ENCODE measurements at regions not wholly inside any gene's neighbourhood (a gene's known extent, or its start where the extent isn't known, plus 50 kb on each side); places are given as distances from the start of the nearest gene placed in this dataset.
"Not testable (repeated sequence)": the region's sequence is repeated elsewhere in the genome, so short reads cannot be mapped to it uniquely, and the experiment has no call there.

DNA sequence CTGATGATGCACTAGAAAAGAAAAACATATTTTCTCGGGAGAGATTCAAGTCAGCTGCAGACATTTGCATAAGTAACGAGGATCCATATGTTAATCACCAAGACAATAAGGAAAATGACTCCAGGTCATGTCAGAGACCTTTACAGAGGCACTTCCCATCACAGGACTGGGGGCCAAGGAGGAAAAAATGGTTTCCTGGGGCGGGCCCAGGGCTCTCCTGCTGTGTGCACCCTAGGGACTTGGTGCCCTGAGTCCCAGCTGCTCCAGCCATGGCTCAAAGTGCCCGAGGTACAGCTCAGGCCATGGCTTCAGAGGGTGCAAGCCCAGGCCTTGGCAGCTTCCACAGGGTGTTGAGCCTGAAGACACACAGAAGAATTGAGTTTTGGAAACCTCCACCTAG lies 415.4 kb upstream of the FRG1 start:
- Mint-ChIP-seq H3K36me3 (ENCODE audit: low read depth) (no peaks in the 10 kb centered on the region), H3K27me3 (no peaks in the 10 kb centered on the region), H3K27ac (no peak overlapping the region), H3K4me1 (no peaks in the 10 kb centered on the region), H3K9me3 (peaks cover 15% of the 10 kb centered on the region), H3K4me3 (no peak overlapping the region)
- POLR2A ChIA-PET: no interaction called here
- DNase-seq: no peak
- CTCF ChIA-PET: no interaction called here

DNA sequence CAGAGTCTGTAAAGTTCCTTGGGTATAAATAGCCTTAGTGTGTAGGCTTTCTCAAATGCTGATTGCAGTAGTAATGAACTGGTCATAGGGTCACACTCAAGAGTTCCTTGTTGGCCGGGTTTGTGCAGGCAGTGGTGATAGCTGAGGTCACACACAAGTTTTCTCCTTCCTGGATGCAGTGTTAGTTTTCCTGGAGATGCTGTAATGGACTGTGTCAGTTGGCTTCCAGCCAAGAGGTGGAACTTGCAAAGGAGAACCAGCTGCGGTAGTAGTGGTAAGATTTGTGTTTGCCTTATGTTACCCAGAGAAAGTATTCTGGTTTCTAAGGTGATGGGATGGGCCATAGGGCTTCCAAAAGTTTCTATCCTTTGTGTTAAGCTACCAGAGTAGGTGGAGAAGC lies 409.8 kb upstream of the FRG1 start:
- ChIA-PET POLR2A (no interaction called here), CTCF (no interaction called here)
- H3K36me3 Mint-ChIP-seq (ENCODE audit: low read depth): no peaks in the 10 kb centered on the region

DNA sequence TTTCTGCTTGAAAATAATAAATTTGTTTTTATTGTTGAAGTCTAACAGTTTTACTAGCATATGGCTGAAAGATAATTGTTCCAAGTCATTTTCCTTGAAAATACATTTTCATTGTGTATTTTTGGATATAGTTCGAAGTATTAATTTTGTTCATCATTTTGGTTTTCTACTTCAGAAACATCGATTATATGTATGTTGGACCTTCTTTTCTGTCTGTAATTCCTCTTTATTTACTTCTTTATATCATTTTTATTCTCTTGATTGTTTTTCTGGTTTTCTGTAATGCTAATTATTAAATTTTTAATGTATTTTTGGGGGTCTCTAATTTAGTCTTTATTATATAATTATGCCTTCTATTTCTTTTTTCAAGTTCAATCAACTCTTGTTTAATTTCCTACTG lies 407.1 kb upstream of the FRG1 start:
- peaks cover 18% of the 10 kb centered on the region for H3K9me3 Mint-ChIP-seq
- H3K27ac Mint-ChIP-seq: no peak overlapping the region
- ChIA-PET POLR2A (no interaction called here), CTCF (no interaction called here)
- H3K4me3 Mint-ChIP-seq: no peak overlapping the region
- no peaks in the 10 kb centered on the region for H3K27me3 Mint-ChIP-seq
- no peak for DNase-seq
- no peaks in the 10 kb centered on the region for H3K36me3 Mint-ChIP-seq (ENCODE audit: low read depth)
- H3K4me1 Mint-ChIP-seq: no peaks in the 10 kb centered on the region

More for the DNA sequence above, 409.8 kb upstream of the FRG1 start:
- Mint-ChIP-seq H3K9me3 (peaks cover 20% of the 10 kb centered on the region), H3K4me3 (no peak overlapping the region), H3K27ac (no peak overlapping the region), H3K4me1 (no peaks in the 10 kb centered on the region), H3K27me3 (no peaks in the 10 kb centered on the region)
- no peak for DNase-seq

DNA sequence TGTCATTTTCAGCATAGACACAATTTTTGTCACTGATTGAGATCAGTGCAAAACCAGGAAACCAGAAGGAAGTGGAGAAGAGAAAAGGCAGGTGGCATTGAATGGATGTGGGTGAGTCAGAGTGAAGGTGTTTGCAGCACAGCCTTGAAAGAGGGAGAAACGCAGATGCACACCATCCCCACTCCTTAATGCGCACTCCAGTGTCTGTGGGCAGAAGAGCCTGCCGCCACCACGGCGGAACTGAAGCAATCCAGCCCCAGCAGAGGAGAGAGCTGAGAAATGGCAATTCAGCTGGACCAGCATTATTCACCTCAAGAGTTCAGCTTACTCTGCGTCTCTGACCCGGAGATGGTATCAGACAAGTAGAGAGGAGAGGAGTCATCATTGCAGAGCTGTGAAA lies 393.1 kb upstream of the FRG1 start:
- Mint-ChIP-seq H3K4me3 (no peak overlapping the region), H3K27me3 (no peaks in the 10 kb centered on the region), H3K36me3 (ENCODE audit: low read depth) (no peaks in the 10 kb centered on the region), H3K27ac (no peak overlapping the region), H3K9me3 (peaks cover 9% of the 10 kb centered on the region), H3K4me1 (no peaks in the 10 kb centered on the region)
- ChIA-PET CTCF (no interaction called here), POLR2A (no interaction called here)
- DNase-seq: no peak

DNA sequence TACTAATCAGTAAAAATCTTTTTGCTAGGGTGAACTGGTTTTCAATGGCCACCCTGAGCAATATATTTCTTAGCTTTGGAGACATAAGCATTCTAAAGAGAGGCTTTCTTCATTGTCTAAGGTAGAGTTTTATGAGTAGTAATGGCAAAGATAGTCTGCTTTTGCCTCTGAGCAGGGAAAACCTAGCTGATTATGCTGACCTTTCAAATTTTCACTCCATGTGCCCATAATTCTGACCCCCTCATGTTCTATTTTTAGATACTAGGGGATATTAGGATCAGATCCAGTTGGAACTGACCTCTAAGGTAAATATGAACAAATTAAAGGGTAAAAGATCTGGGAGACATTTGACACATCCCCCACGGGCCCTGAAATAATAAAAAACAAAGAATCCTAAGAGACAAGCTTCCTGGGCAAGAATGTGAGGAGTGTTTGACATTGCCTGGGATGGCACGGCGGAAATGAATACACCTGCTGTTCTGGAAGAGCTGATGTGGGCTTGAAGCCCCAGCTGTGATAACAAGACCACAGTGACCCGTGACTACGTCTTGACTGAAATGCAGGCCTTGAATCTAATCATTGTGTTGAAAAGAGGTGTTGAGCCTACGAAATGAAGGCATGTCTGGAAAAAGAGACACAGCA lies 392.1 kb upstream of the FRG1 start:
- no peak overlapping the region for H3K27ac Mint-ChIP-seq
- H3K36me3 Mint-ChIP-seq (ENCODE audit: low read depth): no peaks in the 10 kb centered on the region
- H3K9me3 Mint-ChIP-seq: peaks cover 11% of the 10 kb centered on the region
- H3K4me3 Mint-ChIP-seq: no peak overlapping the region
- no peaks in the 10 kb centered on the region for H3K27me3 Mint-ChIP-seq
- no peak for DNase-seq
- H3K4me1 Mint-ChIP-seq: no peaks in the 10 kb centered on the region
- ChIA-PET CTCF (no interaction called here), POLR2A (no interaction called here)

DNA sequence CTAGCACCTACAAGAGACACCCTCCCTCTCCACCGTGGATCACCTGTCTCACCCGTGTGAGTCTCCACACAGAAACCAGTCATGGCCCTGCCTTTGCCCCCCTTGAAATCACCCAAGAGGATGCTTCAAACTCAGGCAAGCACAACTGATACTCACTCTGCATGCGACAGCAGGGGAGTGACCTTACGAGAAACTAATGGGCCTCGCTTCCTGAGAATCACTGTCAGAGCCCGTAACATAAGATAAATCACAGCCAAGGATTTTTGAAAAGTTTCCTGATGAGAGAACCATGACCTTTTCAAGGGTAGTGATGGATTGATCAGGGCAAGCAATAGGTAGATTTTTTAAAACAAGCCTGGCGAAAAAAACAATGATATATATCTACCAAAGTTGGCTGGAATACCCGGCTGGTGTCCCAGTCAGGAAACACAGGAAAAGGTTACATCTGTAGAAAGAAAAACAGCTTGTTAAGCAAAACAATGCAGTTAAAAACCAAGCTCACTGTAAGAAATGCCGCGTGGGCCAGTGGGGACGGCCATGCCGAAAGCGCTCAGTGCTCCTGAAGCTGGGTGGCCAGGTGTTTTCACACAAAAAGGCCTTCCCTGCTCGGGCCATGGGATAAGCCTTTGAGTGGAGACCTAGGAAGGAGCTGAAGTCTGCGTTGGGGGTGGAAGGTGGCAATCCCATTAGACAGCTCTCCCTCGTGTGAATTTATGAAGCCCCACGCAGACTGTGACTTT lies 388.6 kb upstream of the FRG1 start:
- H3K36me3 Mint-ChIP-seq (ENCODE audit: low read depth); H3K9me3 Mint-ChIP-seq; POLR2A ChIA-PET; H3K27me3 Mint-ChIP-seq; H3K4me1 Mint-ChIP-seq; CTCF ChIA-PET; H3K4me3 Mint-ChIP-seq; H3K27ac Mint-ChIP-seq; DNase-seq: not testable (repeated sequence)

DNA sequence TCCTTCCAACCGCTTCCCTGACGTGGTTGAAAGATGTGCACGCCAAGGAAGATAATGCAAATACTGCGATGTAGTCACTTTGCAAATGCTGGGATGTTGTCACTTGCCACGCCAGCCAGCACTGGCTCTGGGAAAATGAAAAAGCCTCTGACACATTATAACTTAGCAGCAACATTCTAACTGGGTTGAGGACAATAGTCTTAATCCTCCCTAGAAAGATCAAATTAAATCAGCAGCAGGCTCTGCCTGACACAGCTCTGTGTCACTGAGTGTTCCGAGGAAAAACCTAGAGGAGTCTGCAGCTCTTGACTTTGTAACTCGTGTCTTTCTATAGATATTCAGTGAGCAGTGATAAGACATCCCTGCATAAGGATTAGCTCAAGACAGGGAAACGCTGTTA lies 380.1 kb upstream of the FRG1 start:
- POLR2A ChIA-PET; CTCF ChIA-PET; H3K36me3 Mint-ChIP-seq (ENCODE audit: low read depth): not testable (repeated sequence)

DNA sequence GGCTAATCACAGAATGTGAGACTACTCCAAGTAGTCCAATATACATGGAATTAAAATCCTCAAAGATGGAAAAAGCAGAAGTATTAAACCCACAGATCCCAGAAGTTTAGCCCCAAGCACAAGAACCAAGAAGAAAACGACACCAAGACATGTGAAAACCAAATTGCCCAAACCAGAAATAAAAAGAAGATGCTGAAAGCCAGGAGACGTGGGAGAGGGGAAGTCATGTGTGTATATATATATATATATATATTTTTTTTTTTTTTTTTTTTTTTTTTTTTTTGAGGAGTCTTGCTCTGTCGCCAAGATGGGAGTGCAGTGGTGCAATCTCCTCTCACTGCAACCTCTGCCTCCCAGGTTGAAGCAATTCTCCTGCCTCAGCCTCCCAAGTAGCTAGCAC lies 376.9 kb upstream of the FRG1 start:
- H3K9me3 Mint-ChIP-seq; H3K27me3 Mint-ChIP-seq; H3K27ac Mint-ChIP-seq; H3K36me3 Mint-ChIP-seq (ENCODE audit: low read depth); POLR2A ChIA-PET; DNase-seq; H3K4me1 Mint-ChIP-seq; H3K4me3 Mint-ChIP-seq; CTCF ChIA-PET: not testable (repeated sequence)

More for the DNA sequence above, 380.1 kb upstream of the FRG1 start:
- H3K27me3 Mint-ChIP-seq, H3K27ac Mint-ChIP-seq, H3K4me1 Mint-ChIP-seq, H3K4me3 Mint-ChIP-seq, H3K9me3 Mint-ChIP-seq, DNase-seq: not testable (repeated sequence)

DNA sequence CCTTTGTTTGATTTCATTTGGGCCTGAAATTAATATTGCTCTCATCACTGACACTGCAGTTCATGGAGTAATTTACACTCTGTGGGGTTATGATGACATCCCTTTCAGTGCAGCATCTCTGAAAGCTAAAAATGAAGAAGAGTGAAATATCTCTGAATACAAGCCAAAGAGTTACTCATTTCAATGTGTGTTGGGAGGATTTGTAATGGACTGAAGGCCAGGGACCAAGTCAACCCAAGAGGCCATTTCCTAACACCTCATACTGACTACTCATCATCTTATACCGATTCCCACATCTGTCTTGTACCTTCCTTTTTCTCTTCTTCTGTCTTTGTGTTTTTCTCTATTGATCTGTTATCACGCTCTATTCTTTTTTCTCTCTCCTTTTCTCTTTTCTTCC lies 374.4 kb upstream of the FRG1 start:
- H3K27me3 Mint-ChIP-seq; H3K36me3 Mint-ChIP-seq (ENCODE audit: low read depth); H3K27ac Mint-ChIP-seq; H3K4me3 Mint-ChIP-seq; DNase-seq; CTCF ChIA-PET; H3K9me3 Mint-ChIP-seq; H3K4me1 Mint-ChIP-seq; POLR2A ChIA-PET: not testable (repeated sequence)

DNA sequence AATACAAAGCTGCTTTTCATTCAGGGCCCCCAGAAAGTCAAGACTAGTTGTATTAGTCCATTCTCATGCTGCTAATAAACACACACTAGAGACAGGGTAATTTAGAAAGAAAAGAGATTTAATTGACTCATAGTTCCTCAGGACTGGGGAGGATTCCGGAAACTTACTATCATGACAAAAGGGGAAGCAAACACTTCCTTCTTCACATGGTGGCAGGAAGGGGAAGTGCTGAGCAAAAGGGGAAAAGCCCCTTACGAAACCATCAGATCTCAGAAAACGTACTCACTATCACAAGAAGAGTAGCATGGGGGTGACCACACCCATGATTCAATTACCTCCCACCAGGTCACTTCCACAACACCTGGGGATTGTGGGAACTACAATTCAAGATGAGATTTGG lies 373.8 kb upstream of the FRG1 start:
- H3K36me3 Mint-ChIP-seq (ENCODE audit: low read depth); H3K27me3 Mint-ChIP-seq; H3K4me3 Mint-ChIP-seq; H3K27ac Mint-ChIP-seq; CTCF ChIA-PET; POLR2A ChIA-PET; H3K4me1 Mint-ChIP-seq; DNase-seq; H3K9me3 Mint-ChIP-seq: not testable (repeated sequence)

DNA sequence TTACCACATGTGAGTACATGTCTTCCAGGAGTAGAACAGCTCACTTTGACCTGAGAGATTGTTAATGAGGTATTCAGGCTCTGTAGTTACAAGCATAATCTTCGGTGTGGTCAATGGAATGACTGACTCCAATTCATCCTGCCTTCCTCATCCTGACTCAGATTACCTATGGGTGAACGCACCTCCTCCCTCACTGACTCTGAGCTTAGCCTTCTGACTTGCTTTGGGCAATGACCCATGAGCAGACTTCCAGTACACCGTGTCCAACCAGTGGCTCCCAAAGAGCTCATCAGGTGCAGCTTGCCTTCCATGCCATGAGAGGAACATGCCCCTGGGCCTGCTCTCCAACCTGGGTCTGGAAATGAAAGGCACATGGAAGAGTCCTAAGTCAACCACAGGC lies 361.0 kb upstream of the FRG1 start:
- POLR2A ChIA-PET; H3K9me3 Mint-ChIP-seq; H3K27ac Mint-ChIP-seq; H3K4me1 Mint-ChIP-seq; H3K36me3 Mint-ChIP-seq (ENCODE audit: low read depth); H3K27me3 Mint-ChIP-seq; CTCF ChIA-PET; H3K4me3 Mint-ChIP-seq; DNase-seq: not testable (repeated sequence)

DNA sequence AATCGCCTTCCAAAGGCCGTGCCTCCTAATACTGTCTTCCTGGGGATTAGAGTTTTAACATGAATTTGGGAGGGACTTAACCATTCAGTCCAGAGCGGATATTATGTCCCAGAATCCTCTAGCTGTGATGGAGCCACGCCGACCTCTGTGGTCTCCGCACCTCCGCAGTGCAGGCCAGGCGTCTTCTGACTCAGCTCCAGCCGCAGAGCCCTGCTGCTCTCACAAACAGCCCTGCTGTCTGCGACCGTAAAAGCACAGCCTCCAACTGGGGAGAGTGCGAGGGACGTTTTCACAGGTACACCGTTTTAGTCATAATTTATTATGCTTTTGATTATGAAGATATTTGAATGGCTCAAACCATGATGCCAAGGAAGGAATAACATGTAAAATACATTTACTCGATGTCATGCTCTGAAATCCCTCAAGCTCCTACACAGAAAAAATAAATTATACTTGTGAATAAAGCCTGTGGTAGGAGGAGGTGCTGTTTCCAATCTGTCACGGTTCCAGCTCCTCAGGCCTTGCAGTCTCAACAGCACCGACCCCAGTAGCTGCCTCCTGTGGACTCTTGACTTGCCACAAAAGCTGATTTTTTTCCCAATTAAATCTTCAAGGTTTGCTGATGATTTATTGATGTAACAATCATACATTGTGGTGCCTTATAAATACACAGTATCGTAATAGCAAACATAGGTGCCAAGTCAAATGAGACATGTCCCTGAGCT lies 353.6 kb upstream of the FRG1 start:
- H3K27me3 Mint-ChIP-seq; H3K4me3 Mint-ChIP-seq; H3K27ac Mint-ChIP-seq; DNase-seq; H3K36me3 Mint-ChIP-seq (ENCODE audit: low read depth); CTCF ChIA-PET; H3K4me1 Mint-ChIP-seq; POLR2A ChIA-PET: not testable (repeated sequence)
- H3K9me3 Mint-ChIP-seq: peaks cover 11% of the 10 kb centered on the region

DNA sequence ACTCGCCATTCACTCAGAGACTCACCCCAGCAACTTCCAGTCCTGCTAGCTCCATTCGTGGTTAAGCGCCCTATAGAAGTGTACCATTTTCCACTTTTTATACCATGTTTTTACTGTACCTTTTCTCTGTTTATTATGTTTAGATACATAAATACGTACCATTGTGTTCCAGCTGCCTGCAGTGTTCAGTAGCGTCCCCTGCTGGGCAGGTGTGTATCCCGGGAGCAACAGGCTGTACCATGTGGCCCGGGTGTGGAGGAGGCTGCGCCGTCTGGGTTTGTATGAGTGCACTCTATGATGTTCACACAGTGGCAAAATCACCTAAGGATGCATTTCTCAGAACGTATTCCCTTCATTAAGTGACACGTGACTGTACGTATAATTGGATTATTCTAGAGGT lies 351.5 kb upstream of the FRG1 start:
- H3K27me3 Mint-ChIP-seq; H3K4me1 Mint-ChIP-seq; H3K36me3 Mint-ChIP-seq (ENCODE audit: low read depth); DNase-seq; H3K27ac Mint-ChIP-seq; POLR2A ChIA-PET; H3K4me3 Mint-ChIP-seq; CTCF ChIA-PET: not testable (repeated sequence)
- peaks cover 11% of the 10 kb centered on the region for H3K9me3 Mint-ChIP-seq

DNA sequence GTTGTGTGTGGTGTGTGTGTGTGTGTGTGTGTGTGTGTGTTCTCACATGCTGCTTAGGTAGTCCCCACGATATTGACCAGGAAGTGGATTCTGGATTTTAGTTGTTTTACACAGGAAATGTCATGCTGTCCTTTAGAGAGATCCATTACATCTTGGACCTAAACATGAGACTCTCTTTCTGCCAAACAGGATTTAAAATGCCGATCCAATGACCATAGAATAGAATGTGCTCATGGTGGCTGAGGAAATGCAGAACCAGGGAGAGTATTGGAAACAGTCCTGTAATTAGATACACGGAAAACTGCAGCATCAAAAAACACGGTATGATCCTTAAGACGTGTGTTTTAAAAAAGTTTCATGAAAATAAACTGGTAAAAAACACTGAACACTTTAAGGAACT lies 347.8 kb upstream of the FRG1 start:
- H3K36me3 Mint-ChIP-seq (ENCODE audit: low read depth): no peaks in the 10 kb centered on the region
- ChIA-PET POLR2A (no interaction called here), CTCF (no interaction called here)
- peaks cover 18% of the 10 kb centered on the region for H3K9me3 Mint-ChIP-seq
- no peak for DNase-seq
- H3K4me3 Mint-ChIP-seq: no peak overlapping the region
- H3K4me1 Mint-ChIP-seq: no peaks in the 10 kb centered on the region
- no peaks in the 10 kb centered on the region for H3K27me3 Mint-ChIP-seq
- H3K27ac Mint-ChIP-seq: no peak overlapping the region

All from activated CD4-positive, alpha-beta memory T cell treated with anti-CD3 and anti-CD28 coated beads, Interleukin-2, amount 10 ng/mL, durations not matched to agents 7 days and 5 days (primary cell).